GM12878 (cell line): ENCODE measurements at regions not wholly inside any gene's neighbourhood (a gene's known extent, or its start where the extent isn't known, plus 50 kb on each side); places are given as distances from the start of the nearest gene placed in this dataset.
"Not testable (repeated sequence)": the region's sequence is repeated elsewhere in the genome, so short reads cannot be mapped to it uniquely, and the experiment has no call there.

ENCODE experiments used
- ATAC-seq: fragments of 200-7000 bp; cut with Tn5 transposase; 3 replicates; pipeline ENCODE4 v1.9.1; 2020; ENCODE audit warnings: mild to moderate bottlenecking, moderate library complexity
- BruUV-seq: library from RNA; stranded (reverse); fragments of 400-500 nt; replicated peaks from 2 replicates; lab custom pipeline; 2021; lab: Mats Ljungman, UMichigan
- CTCF ChIA-PET: fragments of 300-600 bp; sonication (Branson Sonifier 250); formaldehyde crosslinking; extraction: SDS; loops from one replicate; lab custom pipeline; 2021; ENCODE audit warnings: inconsistent platforms; lab: Yijun Ruan, JAX
- POLR2A ChIA-PET: fragments of 350-600 bp; formaldehyde crosslinking; extraction: SDS; loops from one replicate; lab custom pipeline; 2021; ENCODE audit warnings: inconsistent platforms; lab: Charles Lee
- RAD21 ChIA-PET: fragments of 300-600 bp; sonication (Branson Sonifier 250); formaldehyde crosslinking; loops from one replicate; lab custom pipeline; 2023; ENCODE audit warnings: antibody characterized with exemption; ENCODE audit not compliant: unreplicated experiment; lab: Charles Lee
- SMC1A ChIA-PET: fragments of 300-600 bp; sonication (Branson Sonifier 250); formaldehyde crosslinking; loops from one replicate; lab custom pipeline; 2023; ENCODE audit not compliant: unreplicated experiment, uncharacterized antibody; lab: Charles Lee
- DNase-seq: peaks from one replicate; pipeline ENCODE4 v3.0.0-alpha.2; 2011; ENCODE audit warnings: low read depth, low spot score
- FAIRE-seq: peaks from 3 replicates; lab custom pipeline; 2011; peaks lifted over from hg19 to GRCh38; lab: Jason Lieb, UNC
- H2AFZ ChIP-seq: 2 replicates; pipeline ENCODE4 v1.6.0; 2011; ENCODE audit warnings: low read depth, low read length, control low read depth; ENCODE audit not compliant: control insufficient read depth
- H3K27ac ChIP-seq: 2 replicates; pipeline ENCODE4 v1.5.1; 2011; ENCODE audit warnings: control low read depth; ENCODE audit not compliant: control insufficient read depth, insufficient read depth
- H3K27me3 ChIP-seq, 2 experiments: replicated peaks in 1 of 2; 2 replicates each; pipeline versions ENCODE4 v1.6.0 to v1.6.1; 2011; ENCODE audit warnings: low read length in 1 of 2; ENCODE audit not compliant: control insufficient read depth in 2 of 2, insufficient read depth in 2 of 2
- H3K36me3 ChIP-seq, 2 experiments: 2 replicates each; pipeline ENCODE4 v1.5.1; 2011; ENCODE audit warnings: low read length in 1 of 2; ENCODE audit not compliant: control insufficient read depth in 2 of 2, insufficient read depth in 2 of 2
- H3K4me1 ChIP-seq: 2 replicates; pipeline ENCODE4 v1.6.1; 2011; ENCODE audit warnings: mild to moderate bottlenecking, low read length, moderate library complexity, mixed read lengths; ENCODE audit not compliant: control insufficient read depth, insufficient read depth
- H3K4me2 ChIP-seq: 2 replicates; pipeline ENCODE4 v1.6.0; 2011; ENCODE audit warnings: control low read depth; ENCODE audit not compliant: control insufficient read depth, insufficient read depth
- H3K4me3 ChIP-seq: fragments of 200-600 bp; sonication (generic); 2 replicates; pipeline ENCODE4 v1.5.1; 2016
- H3K79me2 ChIP-seq: 2 replicates; pipeline ENCODE4 v1.6.0; 2011; ENCODE audit warnings: low read length; ENCODE audit not compliant: control insufficient read depth, insufficient read depth
- H3K9ac ChIP-seq: 2 replicates; pipeline ENCODE4 v1.8.0; 2011; ENCODE audit warnings: low read length, control low read depth, mixed read lengths; ENCODE audit not compliant: control insufficient read depth, insufficient read depth
- H3K9me3 ChIP-seq: replicated peaks from 3 replicates; pipeline ENCODE4 v1.5.1; 2011; ENCODE audit warnings: mild to moderate bottlenecking, low read length; ENCODE audit not compliant: control insufficient read depth, insufficient read depth
- H4K20me1 ChIP-seq: 2 replicates; pipeline ENCODE4 v1.6.0; 2011; ENCODE audit not compliant: control insufficient read depth, insufficient read depth
- WGBS: methylation state at CpG from one replicate; pipeline ENCODE4 v1.1.6; 2016; ENCODE audit warnings: low lambda C conversion rate; ENCODE audit not compliant: insufficient replicate concordance, insufficient coverage; ENCODE audit errors: missing lambda C conversion rate; 5-methylcytosine and 5-hydroxymethylcytosine counted together
- in situ Hi-C: fragments of 300-500 bp; cut with MboI; formaldehyde crosslinking; loops from 9 replicates; pipeline ENCODE4 v1.14.3; 2018; ENCODE audit warnings: mixed read lengths
- intact Hi-C: fragments of 100-400 bp; cut with micrococcal nuclease; formaldehyde crosslinking; loops from one replicate; pipeline ENCODE4 v1.14.2; 2022; ENCODE audit not compliant: unreplicated experiment

GRCh38 chr2:87425191-87425590 lies 322.7 kb upstream of the PLGLB2 start:
- H3K4me1 ChIP-seq, CTCF ChIA-PET, H3K79me2 ChIP-seq, H3K4me3 ChIP-seq, SMC1A ChIA-PET, DNase-seq, H3K4me2 ChIP-seq, intact Hi-C loops, H3K27me3 ChIP-seq, in situ Hi-C loops, ATAC-seq, H3K36me3 ChIP-seq, H3K27ac ChIP-seq, H3K9ac ChIP-seq, FAIRE-seq, H2AFZ ChIP-seq, BruUV-seq, H4K20me1 ChIP-seq, H3K9me3 ChIP-seq, RAD21 ChIA-PET, POLR2A ChIA-PET: not testable (repeated sequence)
- WGBS = 41% methylated on average over 3 of the region's 3 CpGs

DNA sequence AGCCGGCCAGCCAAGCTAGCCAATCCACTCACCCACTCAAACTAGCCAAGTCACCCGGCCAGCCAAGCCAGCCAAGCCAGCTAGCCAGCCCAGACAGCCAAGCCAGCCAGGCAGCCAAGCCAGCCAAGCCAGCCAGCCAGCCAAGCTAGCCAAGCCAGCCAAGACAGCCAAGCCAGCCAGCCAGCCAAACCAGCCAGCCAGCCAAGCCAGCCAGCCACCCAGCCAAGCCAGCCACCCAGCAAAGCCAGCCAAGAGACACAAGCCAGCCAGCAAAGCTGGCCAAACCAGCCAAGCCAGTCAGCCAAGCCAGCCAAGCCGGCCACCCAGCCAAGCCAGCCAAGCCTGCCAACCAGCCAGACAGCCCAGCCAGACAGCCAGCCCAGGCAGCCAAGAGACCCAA lies 322.2 kb upstream of the PLGLB2 start:
- POLR2A ChIA-PET, CTCF ChIA-PET, H2AFZ ChIP-seq, H3K4me1 ChIP-seq, RAD21 ChIA-PET, H3K4me2 ChIP-seq, H3K9me3 ChIP-seq, H3K27ac ChIP-seq, ATAC-seq, H3K4me3 ChIP-seq, FAIRE-seq, DNase-seq, in situ Hi-C loops, H3K79me2 ChIP-seq, H3K9ac ChIP-seq, H3K27me3 ChIP-seq, H3K36me3 ChIP-seq, intact Hi-C loops, BruUV-seq, SMC1A ChIA-PET, H4K20me1 ChIP-seq: not testable (repeated sequence)
- WGBS = 21% methylated on average over 3 of the region's 3 CpGs

GRCh38 chr2:87428452-87429130 lies 319.3 kb upstream of the PLGLB2 start:
- WGBS = 0% methylated on average over 2 of the region's 2 CpGs
- CTCF ChIA-PET, ATAC-seq: not testable (repeated sequence)

DNA sequence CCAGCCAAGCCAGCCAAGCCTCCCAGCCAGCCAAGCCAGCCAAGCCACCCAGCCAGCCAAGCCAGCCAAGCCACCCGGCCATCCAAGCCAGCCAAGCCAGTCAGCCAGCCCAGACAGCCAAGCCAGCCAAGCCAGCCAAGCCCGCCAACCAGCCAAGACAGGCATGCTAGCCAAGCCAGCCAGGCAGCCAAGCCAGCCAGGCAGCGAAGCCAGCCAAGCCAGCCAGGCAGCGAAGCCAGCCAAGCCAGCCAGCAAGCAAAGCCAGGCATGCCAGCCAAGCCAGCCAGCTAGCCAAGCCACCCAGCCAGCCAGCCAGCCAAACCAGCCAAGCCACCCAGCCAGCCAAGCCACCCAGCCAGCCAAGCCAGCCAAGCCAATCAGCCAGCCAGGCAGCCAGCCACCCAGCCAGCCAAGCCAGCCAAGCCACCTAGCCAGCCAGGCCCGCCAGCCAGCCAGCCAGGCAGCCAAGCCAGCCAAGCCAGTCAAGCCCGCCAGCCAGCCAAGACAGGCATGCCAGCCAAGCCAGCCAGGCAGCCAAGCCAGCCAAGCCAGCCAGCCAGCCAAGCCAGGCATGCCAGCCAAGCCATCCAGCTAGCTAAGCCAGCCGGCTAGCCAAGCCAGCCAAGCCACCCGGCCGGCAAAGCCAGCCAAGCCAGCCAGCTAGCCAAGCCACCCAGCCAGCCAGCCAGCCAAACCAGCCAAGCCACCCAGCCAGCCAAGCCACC lies 318.5 kb upstream of the PLGLB2 start:
- H3K36me3 ChIP-seq, ATAC-seq, H3K4me3 ChIP-seq, H3K9ac ChIP-seq, H3K79me2 ChIP-seq, DNase-seq, CTCF ChIA-PET, H3K27me3 ChIP-seq, RAD21 ChIA-PET, in situ Hi-C loops, H3K4me1 ChIP-seq, intact Hi-C loops, H3K9me3 ChIP-seq, H2AFZ ChIP-seq, POLR2A ChIA-PET, H3K27ac ChIP-seq, H4K20me1 ChIP-seq, SMC1A ChIA-PET, BruUV-seq, FAIRE-seq, H3K4me2 ChIP-seq: not testable (repeated sequence)
- WGBS = 42% methylated on average over 7 of the region's 9 CpGs

More at GRCh38 chr2:87428452-87429130, 319.3 kb upstream of the PLGLB2 start:
- SMC1A ChIA-PET, in situ Hi-C loops, H3K27ac ChIP-seq, DNase-seq, H3K4me2 ChIP-seq, H3K4me1 ChIP-seq, H4K20me1 ChIP-seq, intact Hi-C loops, BruUV-seq, H3K9ac ChIP-seq, H3K36me3 ChIP-seq, FAIRE-seq, H3K79me2 ChIP-seq, H2AFZ ChIP-seq, H3K4me3 ChIP-seq, H3K9me3 ChIP-seq, POLR2A ChIA-PET, RAD21 ChIA-PET, H3K27me3 ChIP-seq: not testable (repeated sequence)
